ENCODE measurements at regions not wholly inside any gene's neighbourhood (a gene's known extent, or its start where the extent isn't known, plus 50 kb on each side); places are given as distances from the start of the nearest gene placed in this dataset.
"Not testable (repeated sequence)": the region's sequence is repeated elsewhere in the genome, so short reads cannot be mapped to it uniquely, and the experiment has no call there.

GRCh38 chr3:153448151-153448829, 286.3 kb downstream of the RAP2B start:
- DNase-seq: no peak

GRCh38 chr3:153456833-153457545, 295.0 kb downstream of the RAP2B start:
- DNase-seq: no peak

GRCh38 chr3:153458881-153459280, 296.9 kb downstream of the RAP2B start:
- no peak for DNase-seq

- DNase-seq: no peak
Measured at GRCh38 chr3:153462545-153462944, 300.5 kb downstream of the RAP2B start.

- DNase-seq: no peak
Measured at GRCh38 chr3:153463895-153464294, 301.9 kb downstream of the RAP2B start.

GRCh38 chr3:153469162-153469561, 307.1 kb downstream of the RAP2B start:
- DNase-seq: no peak

GRCh38 chr3:153484842-153485241, 322.8 kb downstream of the RAP2B start:
- DNase-seq: no peak

- DNase-seq: no peak
Measured at GRCh38 chr3:153495422-153495821, 333.4 kb downstream of the RAP2B start.

- DNase-seq: no peak
Measured at GRCh38 chr3:153502682-153503081, 340.7 kb downstream of the RAP2B start.

GRCh38 chr3:153503873-153504272, 341.8 kb downstream of the RAP2B start:
- no peak for DNase-seq

GRCh38 chr3:153506205-153506604, 344.2 kb downstream of the RAP2B start:
- DNase-seq: not testable (repeated sequence)

GRCh38 chr3:153506686-153507085, 344.7 kb downstream of the RAP2B start:
- DNase-seq: not testable (repeated sequence)

- peak; percentile 1 for DNase-seq
Measured at GRCh38 chr3:153513236-153513635, 351.2 kb downstream of the RAP2B start.

- no peak for DNase-seq
Measured at GRCh38 chr3:153528473-153528872, 366.4 kb downstream of the RAP2B start.

GRCh38 chr3:153539263-153539662, 377.2 kb downstream of the RAP2B start:
- no peak for DNase-seq

- no peak for DNase-seq
Measured at GRCh38 chr3:153545471-153545870, 383.4 kb downstream of the RAP2B start.

- peak; percentile 0 for DNase-seq
Measured at GRCh38 chr3:153547970-153548369, 385.9 kb downstream of the RAP2B start.

GRCh38 chr3:153549686-153550085, 387.7 kb downstream of the RAP2B start:
- DNase-seq: not testable (repeated sequence)

- no peak for DNase-seq
Measured at GRCh38 chr3:153551536-153552285, 389.7 kb downstream of the RAP2B start.

GRCh38 chr3:153552887-153553604, 391.0 kb downstream of the RAP2B start:
- no peak for DNase-seq

- no peak for DNase-seq
Measured at GRCh38 chr3:153553605-153553945, 391.5 kb downstream of the RAP2B start.

GRCh38 chr3:153555919-153556318, 393.9 kb downstream of the RAP2B start:
- DNase-seq: no peak

- not testable (repeated sequence) for DNase-seq
Measured at GRCh38 chr3:153559366-153559765, 397.3 kb downstream of the RAP2B start.
